GM12878 (cell line): ENCODE measurements at regions not wholly inside any gene's neighbourhood (a gene's known extent, or its start where the extent isn't known, plus 50 kb on each side); places are given as distances from the start of the nearest gene placed in this dataset.

Experiments used
- ATF2 ChIP-seq: IDR thresholded peaks from 2 replicates; pipeline ENCODE4 v1.6.1; 2012; ENCODE audit warnings: low read length, inconsistent platforms
- ATF7 ChIP-seq: fragments of 450-650 bp; IDR thresholded peaks from 2 replicates; pipeline ENCODE4 v1.6.1; 2016; ENCODE audit warnings: low read depth, mild to moderate bottlenecking
- BACH1 ChIP-seq: fragments of 450-650 bp; IDR thresholded peaks from 2 replicates; pipeline ENCODE4 v1.6.1; 2017; ENCODE audit warnings: mild to moderate bottlenecking, borderline replicate concordance
- BHLHE40 ChIP-seq, 2 experiments: fragments of 450-650 bp in 1 of 2; IDR thresholded peaks; 2 replicates each; pipeline ENCODE4 v1.6.1; 2011 to 2017; ENCODE audit warnings: low read depth in 2 of 2, borderline replicate concordance in 1 of 2, improper control_type of control experiment in 1 of 2, low read length in 1 of 2, mild to moderate bottlenecking in 1 of 2
- BMI1 ChIP-seq: fragments of 450-650 bp; IDR thresholded peaks from 2 replicates; pipeline ENCODE4 v1.6.1; 2016; ENCODE audit warnings: mild to moderate bottlenecking, moderate library complexity, borderline replicate concordance
- EED ChIP-seq: sonication (generic); IDR thresholded peaks from 2 replicates; pipeline ENCODE4 v1.6.1; 2016; ENCODE audit warnings: antibody characterized with exemption, low read depth
- ETV6 ChIP-seq, 2 experiments: fragments of 450-650 bp in 1 of 2; IDR thresholded peaks in 1 of 2; conservative IDR thresholded peaks in 1 of 2; 2 replicates each; pipeline ENCODE4 v1.6.1; 2014; ENCODE audit warnings: antibody characterized with exemption in 1 of 2, borderline replicate concordance in 1 of 2, low read depth in 1 of 2, mild to moderate bottlenecking in 1 of 2, moderate library complexity in 1 of 2
- GATAD2B ChIP-seq: fragments of 450-650 bp; conservative IDR thresholded peaks from 2 replicates; pipeline ENCODE4 v1.6.1; 2017; ENCODE audit warnings: low read depth, mild to moderate bottlenecking, moderate library complexity
- IKZF2 ChIP-seq, 2 experiments: fragments of 450-650 bp; IDR thresholded peaks; 2 replicates each; pipeline ENCODE4 v1.6.1; 2017; ENCODE audit warnings: mild to moderate bottlenecking in 2 of 2, moderate library complexity in 2 of 2
- JUND ChIP-seq: IDR thresholded peaks from 2 replicates; pipeline ENCODE4 v1.6.1; 2012; ENCODE audit warnings: low read depth, mild to moderate bottlenecking, low read length, improper control_type of control experiment, moderate library complexity
- MTA3 ChIP-seq: IDR thresholded peaks from 2 replicates; pipeline ENCODE4 v1.6.1; 2012; ENCODE audit warnings: low read length, inconsistent platforms, borderline replicate concordance
- NRF1 ChIP-seq: conservative IDR thresholded peaks from 2 replicates; pipeline ENCODE4 v1.6.1; 2011; ENCODE audit warnings: mild to moderate bottlenecking, low read depth, low read length, improper control_type of control experiment
- PML ChIP-seq: IDR thresholded peaks from 2 replicates; pipeline ENCODE4 v1.6.1; 2012; ENCODE audit warnings: low read length, inconsistent platforms
- POLR2AphosphoS5 ChIP-seq: IDR thresholded peaks from 2 replicates; pipeline ENCODE4 v1.6.1; 2011; ENCODE audit warnings: mild to moderate bottlenecking, low read length, inconsistent platforms
- RAD21 ChIP-seq: IDR thresholded peaks from 2 replicates; pipeline ENCODE4 v1.6.1; 2011; ENCODE audit warnings: mild to moderate bottlenecking, low read depth, low read length, moderate library complexity; ENCODE audit not compliant: insufficient read depth
- SMAD1 ChIP-seq: fragments of 450-650 bp; IDR thresholded peaks from 2 replicates; pipeline ENCODE4 v1.6.1; 2018; ENCODE audit warnings: mild to moderate bottlenecking, low read depth; ENCODE audit not compliant: partially characterized antibody
- SMARCA5 ChIP-seq: fragments of 450-650 bp; IDR thresholded peaks from 2 replicates; pipeline ENCODE4 v1.6.1; 2017; ENCODE audit warnings: mild to moderate bottlenecking
- SMC3 ChIP-seq: IDR thresholded peaks from 2 replicates; pipeline ENCODE4 v1.6.1; 2011; ENCODE audit warnings: low read length, improper control_type of control experiment, borderline replicate concordance
- ZBTB33 ChIP-seq: fragments of 450-650 bp; IDR thresholded peaks from 2 replicates; pipeline ENCODE4 v1.6.1; 2017; ENCODE audit warnings: mild to moderate bottlenecking
- ZNF687 ChIP-seq: fragments of 450-650 bp; IDR thresholded peaks from 2 replicates; pipeline ENCODE4 v1.6.1; 2017; ENCODE audit warnings: mild to moderate bottlenecking, moderate library complexity

GRCh38 chr11:35083431-35084238 is 55.3 kb upstream of the CD44 start (continued):
- TF ChIP-seq ZNF687 (peak; percentile 78), GATAD2B (no peak), SMC3 (no peak; the same call in 1 of the 2 replicates), JUND (no peak), SMAD1 (no peak), ETV6 (conservative IDR thresholded peaks at IDR 0.05 in 1 of 2, IDR thresholded peaks at IDR 0.05 in 1 of 2; ENCODE audit: borderline replicate concordance in 1 of 2, low read depth in 1 of 2) (peak in 1 of 2 experiments; percentile 65; a peak in 2 of 4 replicates), PML (peak; percentile 65), EED (peak; percentile 69), MTA3 (peak; percentile 71), BACH1 (peak; percentile 28; the same call in 1 of the 2 replicates), POLR2AphosphoS5 (no peak), RAD21 (peak; percentile 34), ATF2 (peak; percentile 70), BMI1 (peak; percentile 98), BHLHE40 (IDR thresholded peaks at IDR 0.05; ENCODE audit: borderline replicate concordance in 1 of 2, low read depth in 2 of 2, low read length in 1 of 2) (peak; percentile 73 to 84), NRF1 (no peak), ZBTB33 (no peak), IKZF2 (IDR thresholded peaks at IDR 0.05) (peak; percentile 91 to 97), ATF7 (peak; percentile 63; the same call in 1 of the 2 replicates), SMARCA5 (0 out of 2 replicates have a peak, but pooled peaks have one; percentile 21)
